ENCODE measurements at regions not wholly inside any gene's neighbourhood (a gene's known extent, or its start where the extent isn't known, plus 50 kb on each side); places are given as distances from the start of the nearest gene placed in this dataset.

GRCh38 chr2:116042530-116042929, 1600.1 kb downstream of the DPP10 start:
- TF ChIP-seq POLR2AphosphoS5 (IDR thresholded peaks at IDR 0.05; ENCODE audit: borderline replicate concordance, low read depth, low read length) (no peak), EZH2 (IDR thresholded peaks at IDR 0.05) (no peak), FOXP2 (optimal IDR thresholded peaks at IDR 0.05; ENCODE audit: control extremely low read depth, extremely low read length, insufficient read depth) (no peak)

All from SK-N-MC (cell line).